ENCODE measurements at regions not wholly inside any gene's neighbourhood (a gene's known extent, or its start where the extent isn't known, plus 50 kb on each side); places are given as distances from the start of the nearest gene placed in this dataset.

- Histone ChIP-seq H3K27ac (ENCODE audit: low read depth) (no peak overlapping the region), H3K4me1 (ENCODE audit: insufficient read depth) (peaks cover 16% of the 10 kb centered on the region), H2AFZ (no peak overlapping the region), H3K4me2 (no peak overlapping the region), H3K36me3 (ENCODE audit: insufficient read depth) (no peaks in the 10 kb centered on the region), H3K4me3 (no peak overlapping the region), H3F3A (replicated peaks; ENCODE audit: low read depth) (no peaks in the 10 kb centered on the region), H4K20me1 (replicated peaks; ENCODE audit: insufficient read depth) (no peaks in the 10 kb centered on the region), H3K9me2 (ENCODE audit: insufficient read depth) (peaks cover 25% of the 10 kb centered on the region), H3K27me3 (ENCODE audit: insufficient read depth) (no peaks in the 10 kb centered on the region), H3K79me2 (replicated peaks; ENCODE audit: insufficient read depth) (no peaks in the 10 kb centered on the region)
- Mint-ChIP-seq H3K27me3 (ENCODE audit: insufficient read depth, low read depth, poor library complexity) (no peaks in the 10 kb centered on the region), H3K4me1 (peaks cover 15% of the 10 kb centered on the region), H3K27ac (no peak overlapping the region), H3K9me3 (peaks cover 2% of the 10 kb centered on the region; the same call in 1 of the 3 replicates), H3K36me3 (ENCODE audit: low read depth) (no peaks in the 10 kb centered on the region), H3K4me3 (no peak overlapping the region)
- TF ChIP-seq JUNB (IDR thresholded peaks at IDR 0.05; ENCODE audit: unreplicated experiment) (no peak), ZNF331 (CRISPR knock-in tag; IDR thresholded peaks at IDR 0.05; ENCODE audit: low read depth) (no peak), ETS1 (IDR thresholded peaks at IDR 0.05) (no peak), STAT1 (IDR thresholded peaks at IDR 0.05; ENCODE audit: unreplicated experiment) (no peak), NANOG (IDR thresholded peaks at IDR 0.05; ENCODE audit: borderline replicate concordance) (no peak), EZH2phosphoT487 (IDR thresholded peaks at IDR 0.05; ENCODE audit: unreplicated experiment) (no peak), EZH2 (IDR thresholded peaks at IDR 0.05; ENCODE audit: low read depth, unreplicated experiment) (no peak), CREB1 (CRISPR knock-in tag; IDR thresholded peaks at IDR 0.05; ENCODE audit: low read depth) (no peak), POLR2AphosphoS5 (IDR thresholded peaks at IDR 0.05; ENCODE audit: low read depth) (no peak), REST (IDR thresholded peaks at IDR 0.05; ENCODE audit: unreplicated experiment) (no peak), CTCF (conservative IDR thresholded peaks at IDR 0.05; ENCODE audit: low read depth in 2 of 2) (no peak), ZNF114 (CRISPR knock-in tag; IDR thresholded peaks at IDR 0.05) (no peak), ZNF462 (CRISPR knock-in tag; IDR thresholded peaks at IDR 0.05) (no peak)
- no peak for DNase-seq (ENCODE audit: low spot score)
- no peak for ATAC-seq
Measured at GRCh38 chr4:14079601-14080000, 452.1 kb upstream of the BOD1L1 start.

Measured in GM23338 (cell line).